ENCODE measurements at regions not wholly inside any gene's neighbourhood (a gene's known extent, or its start where the extent isn't known, plus 50 kb on each side); places are given as distances from the start of the nearest gene placed in this dataset.

- Histone ChIP-seq H3K27me3 (no peaks in the 10 kb centered on the region), H3K27ac (no peak overlapping the region), H3K4me3 (no peak overlapping the region), H3K9me3 (no peaks in the 10 kb centered on the region), H3K4me1 (no peaks in the 10 kb centered on the region), H3K36me3 (no peaks in the 10 kb centered on the region)
- WGBS, 2 donors, result 82 to 88% methylated on average over 11 of the region's 11 CpGs
- DNase-seq, result no peak
- TF ChIP-seq POLR2A (IDR thresholded peaks at IDR 0.05) (no peak), CTCF (IDR thresholded peaks at IDR 0.05) (no peak), EP300 (IDR thresholded peaks at IDR 0.05) (no peak), POLR2AphosphoS5 (IDR thresholded peaks at IDR 0.05) (no peak)
- intact Hi-C loops (cut with DNase I), result no loop called here
Observed at GRCh38 chr16:14374451-14375131, 255.5 kb downstream of the PARN start.

- H3K9me3 ChIP-seq, result no peaks in the 10 kb centered on the region
- 71 to 89% methylated on average over 10 of the region's 10 CpGs for WGBS, 2 donors
- no peak overlapping the region for H3K4me3 ChIP-seq
- intact Hi-C loops (cut with DNase I), result no loop called here
- DNase-seq, result no peak
- H3K36me3 ChIP-seq, result no peaks in the 10 kb centered on the region
- no peak overlapping the region for H3K27ac ChIP-seq
- TF ChIP-seq CTCF (IDR thresholded peaks at IDR 0.05), result no peak
- TF ChIP-seq POLR2AphosphoS5 (IDR thresholded peaks at IDR 0.05), result no peak
- no peak for TF ChIP-seq EP300 (IDR thresholded peaks at IDR 0.05)
- TF ChIP-seq POLR2A (IDR thresholded peaks at IDR 0.05), result no peak
- no peaks in the 10 kb centered on the region for H3K27me3 ChIP-seq
- H3K4me1 ChIP-seq, result no peaks in the 10 kb centered on the region
Observed at GRCh38 chr16:14373896-14374295, 256.2 kb downstream of the PARN start.

GRCh38 chr16:14373406-14373805, 256.7 kb downstream of the PARN start:
- Histone ChIP-seq H3K27me3 (no peaks in the 10 kb centered on the region), H3K4me1 (no peaks in the 10 kb centered on the region), H3K27ac (no peak overlapping the region), H3K36me3 (no peaks in the 10 kb centered on the region), H3K4me3 (no peak overlapping the region), H3K9me3 (no peaks in the 10 kb centered on the region)
- intact Hi-C loops (cut with DNase I), result no loop called here
- WGBS, 2 donors, result 82 to 90% methylated on average over 13 of the region's 13 CpGs
- no peak for TF ChIP-seq POLR2A (IDR thresholded peaks at IDR 0.05)
- no peak for TF ChIP-seq CTCF (IDR thresholded peaks at IDR 0.05)
- TF ChIP-seq EP300 (IDR thresholded peaks at IDR 0.05), result no peak
- TF ChIP-seq POLR2AphosphoS5 (IDR thresholded peaks at IDR 0.05), result no peak
- DNase-seq, result no peak

GRCh38 chr16:14372471-14372870, 257.6 kb downstream of the PARN start:
- no peak overlapping the region for H3K4me3 ChIP-seq
- no peak overlapping the region for H3K27ac ChIP-seq
- TF ChIP-seq EP300 (IDR thresholded peaks at IDR 0.05) (no peak), CTCF (IDR thresholded peaks at IDR 0.05) (no peak), POLR2AphosphoS5 (IDR thresholded peaks at IDR 0.05) (no peak), POLR2A (IDR thresholded peaks at IDR 0.05) (no peak)
- no peaks in the 10 kb centered on the region for H3K27me3 ChIP-seq
- no peaks in the 10 kb centered on the region for H3K9me3 ChIP-seq
- H3K4me1 ChIP-seq, result no peaks in the 10 kb centered on the region
- intact Hi-C loops (cut with DNase I), result no loop called here
- no peak for DNase-seq
- WGBS, 2 donors, result 70 to 81% methylated on average over 10 of the region's 10 CpGs
- no peaks in the 10 kb centered on the region for H3K36me3 ChIP-seq

Measured in sigmoid colon (tissue), 6 donors.